Heart left ventricle (tissue), 13 donors: ENCODE measurements at regions not wholly inside any gene's neighbourhood (a gene's known extent, or its start where the extent isn't known, plus 50 kb on each side); places are given as distances from the start of the nearest gene placed in this dataset.

Experiments
- POLR2A ChIP-seq, 2 donors: fragments of 450-650 bp; IDR thresholded peaks; one replicate each; pipeline ENCODE4 v1.6.1; 2017; ENCODE audit warnings: antibody characterized with exemption in 2 of 2, mild to moderate bottlenecking in 2 of 2, moderate library complexity in 2 of 2
- TF ChIP-seq, protein P1 (sequence below), 12 donors: fragments of 200-600 bp; sonication (generic) in 4 of 12; IDR thresholded peaks; one replicate each; pipeline versions ENCODE4 v1.5.0 to v1.8.0; 2018 to 2022; ENCODE audit warnings: antibody characterized with exemption in 12 of 12, mild to moderate bottlenecking in 5 of 12
- donor health status: ischemic (EF 13 %, LVEDD 7.1; RV severe dilation, severe dysfunction).
- donor health status: DM: no; HTN: yes; CAD: no.
- donor health status: DM: no; HTN: no; CAD: no.
- donor health status: ischemic (EF 25% LVEDD 6.9; RV normal size, moderate dysfunction).
- donor health status: ischemic (EF 25% LVEDD 5.7; RV mildly dilated, moderate dysfunction).
- donor health status: ischemic (EF 35%, LVEDD 5.7; RV mildly dilated, moderate dysfunction).
- donor health status: nonischemic (EF 11% LVEDD 7.7; RV severe dilation, severe dysfunction).
- donor health status: DM: yes; HTN: yes; CAD: no.
- donor health status: PGD.
- donor health status: ischemic (EF 29% LVEDD 5.4; RV normal size, mild dysfunction).
- donor health status: nonischemic (EF 23%, LVEDD 6.1; RV moderate dilation, normal function).

DNA sequence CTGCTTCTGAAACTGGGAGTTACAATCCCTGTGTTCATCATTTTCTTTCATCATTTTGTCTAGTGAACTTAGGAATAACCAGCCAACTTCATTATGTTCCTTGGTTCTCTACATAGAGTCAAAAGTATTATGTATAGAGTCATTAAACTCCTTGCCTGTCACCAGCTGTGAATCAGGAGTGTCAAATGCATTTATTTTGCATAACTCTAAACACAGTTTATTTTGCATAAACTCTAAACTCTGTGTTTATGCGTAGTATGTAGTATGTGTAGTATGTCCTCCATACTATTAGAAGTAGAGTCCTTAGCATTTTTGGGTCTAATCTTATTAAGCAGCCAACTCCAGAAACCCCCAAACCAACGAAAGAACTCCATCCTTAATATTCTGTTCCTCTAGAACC is 164.4 kb downstream of the EVA1A start:
- TF ChIP-seq, protein P1, sequence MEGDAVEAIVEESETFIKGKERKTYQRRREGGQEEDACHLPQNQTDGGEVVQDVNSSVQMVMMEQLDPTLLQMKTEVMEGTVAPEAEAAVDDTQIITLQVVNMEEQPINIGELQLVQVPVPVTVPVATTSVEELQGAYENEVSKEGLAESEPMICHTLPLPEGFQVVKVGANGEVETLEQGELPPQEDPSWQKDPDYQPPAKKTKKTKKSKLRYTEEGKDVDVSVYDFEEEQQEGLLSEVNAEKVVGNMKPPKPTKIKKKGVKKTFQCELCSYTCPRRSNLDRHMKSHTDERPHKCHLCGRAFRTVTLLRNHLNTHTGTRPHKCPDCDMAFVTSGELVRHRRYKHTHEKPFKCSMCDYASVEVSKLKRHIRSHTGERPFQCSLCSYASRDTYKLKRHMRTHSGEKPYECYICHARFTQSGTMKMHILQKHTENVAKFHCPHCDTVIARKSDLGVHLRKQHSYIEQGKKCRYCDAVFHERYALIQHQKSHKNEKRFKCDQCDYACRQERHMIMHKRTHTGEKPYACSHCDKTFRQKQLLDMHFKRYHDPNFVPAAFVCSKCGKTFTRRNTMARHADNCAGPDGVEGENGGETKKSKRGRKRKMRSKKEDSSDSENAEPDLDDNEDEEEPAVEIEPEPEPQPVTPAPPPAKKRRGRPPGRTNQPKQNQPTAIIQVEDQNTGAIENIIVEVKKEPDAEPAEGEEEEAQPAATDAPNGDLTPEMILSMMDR (IDR thresholded peaks at IDR 0.05) = no peak
- no peak for TF ChIP-seq POLR2A (IDR thresholded peaks at IDR 0.05)
